ENCODE measurements at regions not wholly inside any gene's neighbourhood (a gene's known extent, or its start where the extent isn't known, plus 50 kb on each side); places are given as distances from the start of the nearest gene placed in this dataset.

- TF ChIP-seq CTCF (IDR thresholded peaks at IDR 0.05; ENCODE audit: borderline replicate concordance, control extremely low read depth, extremely low read depth, insufficient read depth, missing control alignments) = no peak
- in situ Hi-C loops (cut with MboI; ENCODE audit: low sequenced_read_pairs, unreplicated experiment) = no loop called here
- no peak for DNase-seq (ENCODE audit: low spot score)
These were observed 50.0 kb downstream of the JAKMIP3 start for GRCh38 chr10:132115732-132116131.

GRCh38 chr10:132117146-132117545, 51.4 kb downstream of the JAKMIP3 start:
- in situ Hi-C loops (cut with MboI; ENCODE audit: low sequenced_read_pairs, unreplicated experiment) = no loop called here
- DNase-seq (ENCODE audit: low spot score) = no peak
- TF ChIP-seq CTCF (IDR thresholded peaks at IDR 0.05; ENCODE audit: borderline replicate concordance, control extremely low read depth, extremely low read depth, insufficient read depth, missing control alignments) = no peak

GRCh38 chr10:132117636-132118190, 52.0 kb downstream of the JAKMIP3 start:
- no peak for TF ChIP-seq CTCF (IDR thresholded peaks at IDR 0.05; ENCODE audit: borderline replicate concordance, control extremely low read depth, extremely low read depth, insufficient read depth, missing control alignments)
- in situ Hi-C loops (cut with MboI; ENCODE audit: low sequenced_read_pairs, unreplicated experiment) = no loop called here
- DNase-seq (ENCODE audit: low spot score) = no peak

- TF ChIP-seq CTCF (IDR thresholded peaks at IDR 0.05; ENCODE audit: borderline replicate concordance, control extremely low read depth, extremely low read depth, insufficient read depth, missing control alignments) = no peak
- no peak for DNase-seq (ENCODE audit: low spot score)
- in situ Hi-C loops (cut with MboI; ENCODE audit: low sequenced_read_pairs, unreplicated experiment) = no loop called here
These were observed 52.6 kb downstream of the JAKMIP3 start for GRCh38 chr10:132118366-132118765.

- TF ChIP-seq CTCF (IDR thresholded peaks at IDR 0.05; ENCODE audit: borderline replicate concordance, control extremely low read depth, extremely low read depth, insufficient read depth, missing control alignments) = no peak
- in situ Hi-C loops (cut with MboI; ENCODE audit: low sequenced_read_pairs, unreplicated experiment) = no loop called here
- no peak for DNase-seq (ENCODE audit: low spot score)
These were observed 54.5 kb downstream of the JAKMIP3 start for GRCh38 chr10:132120200-132120599.

- in situ Hi-C loops (cut with MboI; ENCODE audit: low sequenced_read_pairs, unreplicated experiment) = no loop called here
- DNase-seq (ENCODE audit: low spot score) = no peak
- TF ChIP-seq CTCF (IDR thresholded peaks at IDR 0.05; ENCODE audit: borderline replicate concordance, control extremely low read depth, extremely low read depth, insufficient read depth, missing control alignments) = no peak
These were observed 55.2 kb downstream of the JAKMIP3 start for GRCh38 chr10:132120734-132121510.

All from GM13976 (cell line).